ENCODE measurements at regions not wholly inside any gene's neighbourhood (a gene's known extent, or its start where the extent isn't known, plus 50 kb on each side); places are given as distances from the start of the nearest gene placed in this dataset.

DNA sequence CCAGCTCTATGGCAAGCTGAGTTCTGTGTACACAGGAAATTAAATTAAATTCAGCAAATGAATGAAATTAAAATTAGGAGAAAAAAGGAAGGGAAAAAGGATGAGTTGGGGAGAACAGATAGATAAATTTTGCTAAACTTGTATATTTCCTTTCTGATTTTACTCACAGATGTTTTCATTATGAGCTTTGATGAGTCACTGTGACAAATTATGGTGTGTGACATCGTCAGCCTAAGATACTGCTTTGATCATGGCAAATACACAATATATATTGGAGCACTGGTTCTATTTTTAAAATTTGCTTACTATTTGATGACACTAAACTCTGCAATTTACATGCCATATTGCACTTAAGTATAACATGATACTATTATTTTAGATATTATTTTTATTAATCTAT is 464.6 kb upstream of the SPHKAP start:
- TF ChIP-seq, protein P1, sequence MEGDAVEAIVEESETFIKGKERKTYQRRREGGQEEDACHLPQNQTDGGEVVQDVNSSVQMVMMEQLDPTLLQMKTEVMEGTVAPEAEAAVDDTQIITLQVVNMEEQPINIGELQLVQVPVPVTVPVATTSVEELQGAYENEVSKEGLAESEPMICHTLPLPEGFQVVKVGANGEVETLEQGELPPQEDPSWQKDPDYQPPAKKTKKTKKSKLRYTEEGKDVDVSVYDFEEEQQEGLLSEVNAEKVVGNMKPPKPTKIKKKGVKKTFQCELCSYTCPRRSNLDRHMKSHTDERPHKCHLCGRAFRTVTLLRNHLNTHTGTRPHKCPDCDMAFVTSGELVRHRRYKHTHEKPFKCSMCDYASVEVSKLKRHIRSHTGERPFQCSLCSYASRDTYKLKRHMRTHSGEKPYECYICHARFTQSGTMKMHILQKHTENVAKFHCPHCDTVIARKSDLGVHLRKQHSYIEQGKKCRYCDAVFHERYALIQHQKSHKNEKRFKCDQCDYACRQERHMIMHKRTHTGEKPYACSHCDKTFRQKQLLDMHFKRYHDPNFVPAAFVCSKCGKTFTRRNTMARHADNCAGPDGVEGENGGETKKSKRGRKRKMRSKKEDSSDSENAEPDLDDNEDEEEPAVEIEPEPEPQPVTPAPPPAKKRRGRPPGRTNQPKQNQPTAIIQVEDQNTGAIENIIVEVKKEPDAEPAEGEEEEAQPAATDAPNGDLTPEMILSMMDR (IDR thresholded peaks at IDR 0.05): no peak
- no peak for TF ChIP-seq POLR2A (IDR thresholded peaks at IDR 0.05)

Measured in stomach (tissue), 4 donors.